ENCODE measurements at regions not wholly inside any gene's neighbourhood (a gene's known extent, or its start where the extent isn't known, plus 50 kb on each side); places are given as distances from the start of the nearest gene placed in this dataset.

GRCh38 chr17:73715769-73716168, 71.5 kb upstream of the SDK2 start:
- Mint-ChIP-seq H3K27ac (peak overlapping the region in 2 of 3 donors; percentile 10 to 32), H3K9me3 (no peaks in the 10 kb centered on the region)

GRCh38 chr17:73717690-73718089, 73.4 kb upstream of the SDK2 start:
- Mint-ChIP-seq H3K27ac (peak overlapping the region in 1 of 3 donors; percentile 60), H3K36me3 (no peaks in the 10 kb centered on the region), H3K27me3 (no peaks in the 10 kb centered on the region), H3K9me3 (no peaks in the 10 kb centered on the region), H3K4me3 (no peak overlapping the region), H3K4me1 (peaks cover 6 to 35% (median 18%) of the 10 kb centered on the region in 4 donors)
- Histone ChIP-seq H3K27me3 (ENCODE audit: control insufficient read depth, insufficient read depth, low read length) (no peaks in the 10 kb centered on the region), H3K4me3 (ENCODE audit: low read depth, low read length) (no peak overlapping the region), H3K36me3 (ENCODE audit: control insufficient read depth, insufficient read depth, low read length) (no peaks in the 10 kb centered on the region), H3K27ac (ENCODE audit: insufficient read depth, low read length, poor library complexity, severe bottlenecking) (no peak overlapping the region), H3K9me3 (ENCODE audit: control insufficient read depth in 2 of 2, low read length in 2 of 2) (no peaks in the 10 kb centered on the region), H3K4me1 (ENCODE audit: control insufficient read depth, insufficient read depth, low read length, poor library complexity, severe bottlenecking) (peaks cover 23% of the 10 kb centered on the region)
- no peak for DNase-seq
- ATAC-seq (ENCODE audit: low read depth in 2 of 2) = no peak

More at GRCh38 chr17:73715769-73716168, 71.5 kb upstream of the SDK2 start:
- ATAC-seq (ENCODE audit: low read depth in 2 of 2) (no peak), DNase-seq (no peak)
- no peaks in the 10 kb centered on the region for H3K36me3 ChIP-seq (ENCODE audit: control insufficient read depth, insufficient read depth, low read length)
- H3K27me3 ChIP-seq (ENCODE audit: control insufficient read depth, insufficient read depth, low read length) = no peaks in the 10 kb centered on the region
- H3K4me3 ChIP-seq (ENCODE audit: low read depth, low read length) = no peak overlapping the region
- no peaks in the 10 kb centered on the region for H3K9me3 ChIP-seq (ENCODE audit: control insufficient read depth in 2 of 2, low read length in 2 of 2)
- H3K4me1 Mint-ChIP-seq = peaks cover 0 to 25% (median 5%) of the 10 kb centered on the region in 4 donors
- H3K4me3 Mint-ChIP-seq = no peak overlapping the region
- H3K36me3 Mint-ChIP-seq = no peaks in the 10 kb centered on the region
- no peak overlapping the region for H3K27ac ChIP-seq (ENCODE audit: insufficient read depth, low read length, poor library complexity, severe bottlenecking)
- H3K27me3 Mint-ChIP-seq = no peaks in the 10 kb centered on the region
- H3K4me1 ChIP-seq (ENCODE audit: control insufficient read depth, insufficient read depth, low read length, poor library complexity, severe bottlenecking) = peaks cover 18% of the 10 kb centered on the region

GRCh38 chr17:73718362-73718761, 74.1 kb upstream of the SDK2 start:
- Mint-ChIP-seq H3K4me1 (peaks cover 10 to 42% (median 25%) of the 10 kb centered on the region in 4 donors), H3K27me3 (no peaks in the 10 kb centered on the region), H3K9me3 (no peaks in the 10 kb centered on the region), H3K36me3 (no peaks in the 10 kb centered on the region), H3K27ac (peak overlapping the region; percentile 62 to 92 (median 83)), H3K4me3 (peak overlapping the region in 2 of 4 donors; percentile 32 to 82)
- Histone ChIP-seq H3K27me3 (ENCODE audit: control insufficient read depth, insufficient read depth, low read length) (no peaks in the 10 kb centered on the region), H3K4me3 (ENCODE audit: low read depth, low read length) (no peak overlapping the region), H3K9me3 (ENCODE audit: control insufficient read depth in 2 of 2, low read length in 2 of 2) (no peaks in the 10 kb centered on the region), H3K27ac (ENCODE audit: insufficient read depth, low read length, poor library complexity, severe bottlenecking) (no peak overlapping the region), H3K4me1 (ENCODE audit: control insufficient read depth, insufficient read depth, low read length, poor library complexity, severe bottlenecking) (peaks cover 30% of the 10 kb centered on the region), H3K36me3 (ENCODE audit: control insufficient read depth, insufficient read depth, low read length) (no peaks in the 10 kb centered on the region)
- DNase-seq = no peak
- no peak for ATAC-seq (ENCODE audit: low read depth in 2 of 2)

- Mint-ChIP-seq H3K4me3 (peak overlapping the region in 1 of 4 donors; percentile 32), H3K9me3 (no peaks in the 10 kb centered on the region)
These were observed 74.7 kb upstream of the SDK2 start for GRCh38 chr17:73718912-73719311.

GRCh38 chr17:73719588-73720071, 75.4 kb upstream of the SDK2 start:
- ATAC-seq (ENCODE audit: low read depth in 2 of 2) = no peak
- H3K36me3 Mint-ChIP-seq = no peaks in the 10 kb centered on the region

More at GRCh38 chr17:73718912-73719311, 74.7 kb upstream of the SDK2 start:
- H3K36me3 Mint-ChIP-seq = no peaks in the 10 kb centered on the region
- H3K27ac ChIP-seq (ENCODE audit: insufficient read depth, low read length, poor library complexity, severe bottlenecking) = no peak overlapping the region
- peak overlapping the region; percentile 62 to 92 (median 83) for H3K27ac Mint-ChIP-seq
- H3K4me1 ChIP-seq (ENCODE audit: control insufficient read depth, insufficient read depth, low read length, poor library complexity, severe bottlenecking) = peaks cover 35% of the 10 kb centered on the region
- no peaks in the 10 kb centered on the region for H3K27me3 Mint-ChIP-seq
- H3K4me3 ChIP-seq (ENCODE audit: low read depth, low read length) = no peak overlapping the region
- ATAC-seq (ENCODE audit: low read depth in 2 of 2) (no peak), DNase-seq (no peak)
- H3K27me3 ChIP-seq (ENCODE audit: control insufficient read depth, insufficient read depth, low read length) = no peaks in the 10 kb centered on the region
- H3K36me3 ChIP-seq (ENCODE audit: control insufficient read depth, insufficient read depth, low read length) = no peaks in the 10 kb centered on the region
- H3K4me1 Mint-ChIP-seq = peaks cover 13 to 47% (median 27%) of the 10 kb centered on the region in 4 donors
- H3K9me3 ChIP-seq (ENCODE audit: control insufficient read depth in 2 of 2, low read length in 2 of 2) = no peaks in the 10 kb centered on the region

GRCh38 chr17:73720187-73720834, 76.1 kb upstream of the SDK2 start:
- Mint-ChIP-seq H3K4me3 (peak overlapping the region in 1 of 4 donors; percentile 76), H3K4me1 (peaks cover 13 to 57% (median 27%) of the 10 kb centered on the region in 4 donors), H3K36me3 (no peaks in the 10 kb centered on the region), H3K27me3 (no peaks in the 10 kb centered on the region), H3K27ac (peak overlapping the region; percentile 52 to 85 (median 54)), H3K9me3 (no peaks in the 10 kb centered on the region)
- no peak for ATAC-seq (ENCODE audit: low read depth in 2 of 2)
- H3K27ac ChIP-seq (ENCODE audit: insufficient read depth, low read length, poor library complexity, severe bottlenecking) = no peak overlapping the region
- H3K4me3 ChIP-seq (ENCODE audit: low read depth, low read length) = no peak overlapping the region
- peak in 1 of 3 donors; percentile 6 for DNase-seq
- no peaks in the 10 kb centered on the region for H3K27me3 ChIP-seq (ENCODE audit: control insufficient read depth, insufficient read depth, low read length)
- peaks cover 39% of the 10 kb centered on the region for H3K4me1 ChIP-seq (ENCODE audit: control insufficient read depth, insufficient read depth, low read length, poor library complexity, severe bottlenecking)
- H3K9me3 ChIP-seq (ENCODE audit: control insufficient read depth in 2 of 2, low read length in 2 of 2) = no peaks in the 10 kb centered on the region
- no peaks in the 10 kb centered on the region for H3K36me3 ChIP-seq (ENCODE audit: control insufficient read depth, insufficient read depth, low read length)

More at GRCh38 chr17:73719588-73720071, 75.4 kb upstream of the SDK2 start:
- H3K9me3 Mint-ChIP-seq = no peaks in the 10 kb centered on the region
- Histone ChIP-seq H3K4me1 (ENCODE audit: control insufficient read depth, insufficient read depth, low read length, poor library complexity, severe bottlenecking) (peaks cover 39% of the 10 kb centered on the region), H3K27ac (ENCODE audit: insufficient read depth, low read length, poor library complexity, severe bottlenecking) (no peak overlapping the region), H3K4me3 (ENCODE audit: low read depth, low read length) (no peak overlapping the region), H3K36me3 (ENCODE audit: control insufficient read depth, insufficient read depth, low read length) (no peaks in the 10 kb centered on the region), H3K9me3 (ENCODE audit: control insufficient read depth in 2 of 2, low read length in 2 of 2) (no peaks in the 10 kb centered on the region), H3K27me3 (ENCODE audit: control insufficient read depth, insufficient read depth, low read length) (no peaks in the 10 kb centered on the region)
- no peak for DNase-seq
- peaks cover 13 to 53% (median 27%) of the 10 kb centered on the region in 4 donors for H3K4me1 Mint-ChIP-seq
- H3K27me3 Mint-ChIP-seq = no peaks in the 10 kb centered on the region
- H3K27ac Mint-ChIP-seq = peak overlapping the region in 2 of 3 donors; percentile 59 to 62
- peak overlapping the region in 1 of 4 donors; percentile 76 for H3K4me3 Mint-ChIP-seq

GRCh38 chr17:73722165-73722564, 77.9 kb upstream of the SDK2 start:
- Mint-ChIP-seq H3K27me3 (no peaks in the 10 kb centered on the region), H3K4me1 (peaks cover 13 to 59% (median 27%) of the 10 kb centered on the region in 4 donors), H3K9me3 (no peaks in the 10 kb centered on the region), H3K27ac (peak overlapping the region; percentile 94 to 97 (median 96)), H3K4me3 (peak overlapping the region; percentile 77 to 88 (median 80)), H3K36me3 (no peaks in the 10 kb centered on the region)
- H3K27ac ChIP-seq (ENCODE audit: insufficient read depth, low read length, poor library complexity, severe bottlenecking) = peak overlapping the region; percentile 44
- no peaks in the 10 kb centered on the region for H3K36me3 ChIP-seq (ENCODE audit: control insufficient read depth, insufficient read depth, low read length)
- H3K9me3 ChIP-seq (ENCODE audit: control insufficient read depth in 2 of 2, low read length in 2 of 2) = no peaks in the 10 kb centered on the region
- DNase-seq (peak in 2 of 3 donors; percentile 73 to 77), ATAC-seq (ENCODE audit: low read depth in 2 of 2) (peak; percentile 94 to 97)
- H3K27me3 ChIP-seq (ENCODE audit: control insufficient read depth, insufficient read depth, low read length) = no peaks in the 10 kb centered on the region
- H3K4me3 ChIP-seq (ENCODE audit: low read depth, low read length) = peak overlapping the region; percentile 66
- H3K4me1 ChIP-seq (ENCODE audit: control insufficient read depth, insufficient read depth, low read length, poor library complexity, severe bottlenecking) = peaks cover 39% of the 10 kb centered on the region
